Neural crest cell (in vitro differentiated cells): ENCODE measurements at regions not wholly inside any gene's neighbourhood (a gene's known extent, or its start where the extent isn't known, plus 50 kb on each side); places are given as distances from the start of the nearest gene placed in this dataset.

Experiments
- DNase-seq: peaks from one replicate; pipeline ENCODE4 v3.0.0; 2021; ENCODE audit warnings: low read depth, mixed read lengths, low spot score
- H3K27ac Mint-ChIP-seq: one replicate; pipeline ENCODE4 v1.8.0; 2021; ENCODE audit warnings: mild to moderate bottlenecking, mixed read lengths; ENCODE audit not compliant: unreplicated experiment
- H3K27me3 Mint-ChIP-seq: 2 replicates; pipeline ENCODE4 v1.8.0; 2021; ENCODE audit warnings: low read depth, mild to moderate bottlenecking, mixed read lengths
- H3K36me3 Mint-ChIP-seq: 2 replicates; pipeline ENCODE4 v1.8.0; 2021; ENCODE audit warnings: low read depth, mild to moderate bottlenecking, mixed read lengths
- H3K4me1 Mint-ChIP-seq: 2 replicates; pipeline ENCODE4 v1.8.0; 2021; ENCODE audit warnings: mixed read lengths
- H3K4me3 Mint-ChIP-seq: one replicate; pipeline ENCODE4 v1.8.0; 2021; ENCODE audit warnings: mild to moderate bottlenecking, mixed read lengths
- H3K9me3 Mint-ChIP-seq: 2 replicates; pipeline ENCODE4 v1.8.0; 2021; ENCODE audit warnings: mixed read lengths
- CTCF ChIP-seq: fragments of 200-600 bp; sonication (generic); conservative IDR thresholded peaks from 2 replicates; pipeline ENCODE4 v1.5.0; 2021; ENCODE audit warnings: antibody characterized with exemption, mild to moderate bottlenecking

GRCh38 chr2:128748835-128749605, 430.4 kb upstream of the HS6ST1 start:
- H3K9me3 Mint-ChIP-seq: no peaks in the 10 kb centered on the region
- DNase-seq: no peak
- H3K4me1 Mint-ChIP-seq: peaks cover 16% of the 10 kb centered on the region
- H3K4me3 Mint-ChIP-seq: no peak overlapping the region
- H3K27ac Mint-ChIP-seq: no peak overlapping the region
- no peaks in the 10 kb centered on the region for H3K27me3 Mint-ChIP-seq
- no peaks in the 10 kb centered on the region for H3K36me3 Mint-ChIP-seq
- no peak for TF ChIP-seq CTCF

GRCh38 chr2:128750328-128751165, 431.9 kb upstream of the HS6ST1 start:
- Mint-ChIP-seq H3K36me3 (no peaks in the 10 kb centered on the region), H3K4me1 (peaks cover 21% of the 10 kb centered on the region), H3K9me3 (no peaks in the 10 kb centered on the region), H3K4me3 (no peak overlapping the region), H3K27me3 (no peaks in the 10 kb centered on the region), H3K27ac (no peak overlapping the region)
- no peak for TF ChIP-seq CTCF
- no peak for DNase-seq

DNA sequence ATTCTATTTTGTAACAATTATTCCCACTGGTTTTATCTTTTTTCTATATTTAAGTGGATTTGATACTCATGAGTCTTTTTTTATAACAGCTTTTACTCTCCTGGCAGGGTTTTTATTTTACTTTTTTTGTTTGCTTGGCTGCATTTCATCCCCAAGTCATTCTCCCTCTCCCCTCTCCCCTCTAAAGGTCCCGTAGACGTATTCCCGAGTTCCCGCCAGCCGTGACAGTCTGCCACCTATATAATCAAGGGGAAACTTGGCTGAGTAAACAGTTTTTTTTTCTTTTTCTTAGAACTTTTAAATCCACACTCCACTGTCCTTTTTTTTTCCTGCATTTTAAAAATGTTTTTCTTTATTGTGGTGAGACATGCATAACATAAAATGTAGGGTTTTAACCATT, 433.1 kb upstream of the HS6ST1 start:
- Mint-ChIP-seq H3K4me3 (no peak overlapping the region), H3K9me3 (no peaks in the 10 kb centered on the region), H3K36me3 (no peaks in the 10 kb centered on the region), H3K27ac (no peak overlapping the region), H3K27me3 (no peaks in the 10 kb centered on the region), H3K4me1 (peaks cover 25% of the 10 kb centered on the region)
- no peak for TF ChIP-seq CTCF
- no peak for DNase-seq

DNA sequence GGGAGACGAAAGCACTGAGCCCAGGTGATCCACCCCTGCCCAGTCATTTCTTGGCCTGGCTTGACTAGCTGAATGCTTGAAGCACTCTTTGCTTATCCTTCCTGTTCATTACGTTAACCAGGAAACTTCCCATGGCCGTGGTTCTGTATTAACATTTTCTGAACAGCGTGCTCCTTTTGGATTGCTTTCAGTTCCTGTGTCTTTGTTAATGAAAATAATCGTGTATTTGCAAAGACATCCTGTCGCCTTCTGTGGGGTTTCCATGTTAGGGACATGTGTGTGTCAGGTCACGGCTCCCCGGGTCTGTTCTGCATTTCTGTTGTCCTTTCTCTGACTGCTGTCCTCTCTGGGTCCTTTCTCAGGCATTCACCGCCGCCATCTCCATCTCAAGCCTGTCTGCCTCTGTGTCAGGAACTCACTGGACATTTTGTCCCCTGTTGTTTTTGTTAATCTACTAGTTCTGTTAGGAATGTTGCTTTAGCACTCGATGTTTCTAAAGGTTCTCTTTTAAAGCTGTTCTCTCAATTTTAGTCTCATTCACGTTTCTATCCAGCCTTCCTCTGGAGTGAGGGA, 434.1 kb upstream of the HS6ST1 start:
- Mint-ChIP-seq H3K4me3 (no peak overlapping the region), H3K9me3 (no peaks in the 10 kb centered on the region), H3K36me3 (no peaks in the 10 kb centered on the region), H3K27ac (no peak overlapping the region), H3K27me3 (no peaks in the 10 kb centered on the region), H3K4me1 (peaks cover 25% of the 10 kb centered on the region)
- DNase-seq: no peak
- no peak for TF ChIP-seq CTCF

GRCh38 chr2:128753321-128753720, 434.7 kb upstream of the HS6ST1 start:
- no peak for TF ChIP-seq CTCF
- H3K9me3 Mint-ChIP-seq: no peaks in the 10 kb centered on the region
- H3K4me3 Mint-ChIP-seq: no peak overlapping the region
- no peak overlapping the region for H3K27ac Mint-ChIP-seq
- no peaks in the 10 kb centered on the region for H3K27me3 Mint-ChIP-seq
- DNase-seq: no peak
- H3K4me1 Mint-ChIP-seq: peaks cover 25% of the 10 kb centered on the region
- no peaks in the 10 kb centered on the region for H3K36me3 Mint-ChIP-seq
